ENCODE measurements at regions not wholly inside any gene's neighbourhood (a gene's known extent, or its start where the extent isn't known, plus 50 kb on each side); places are given as distances from the start of the nearest gene placed in this dataset.

- Mint-ChIP-seq H3K36me3 (no peaks in the 10 kb centered on the region), H3K27me3 (no peaks in the 10 kb centered on the region), H3K4me1 (no peaks in the 10 kb centered on the region), H3K27ac (no peak overlapping the region), H3K4me3 (no peak overlapping the region), H3K9me3 (peaks cover 4% of the 10 kb centered on the region)
- DNase-seq = no peak
These were observed 960.7 kb upstream of the PCDH9 start for GRCh38 chr13:68190818-68191217.

GRCh38 chr13:68185444-68186141 lies 955.5 kb upstream of the PCDH9 start:
- Mint-ChIP-seq H3K27ac (no peak overlapping the region), H3K9me3 (peaks cover 2% of the 10 kb centered on the region), H3K4me3 (no peak overlapping the region)

GRCh38 chr13:68176475-68176874 lies 946.3 kb upstream of the PCDH9 start:
- DNase-seq = no peak
- H3K27me3 Mint-ChIP-seq = no peaks in the 10 kb centered on the region
- no peaks in the 10 kb centered on the region for H3K4me1 Mint-ChIP-seq
- H3K27ac Mint-ChIP-seq = no peak overlapping the region
- H3K9me3 Mint-ChIP-seq = peaks cover 4% of the 10 kb centered on the region
- H3K4me3 Mint-ChIP-seq = no peak overlapping the region
- H3K36me3 Mint-ChIP-seq = no peaks in the 10 kb centered on the region

More at GRCh38 chr13:68185444-68186141, 955.5 kb upstream of the PCDH9 start:
- no peaks in the 10 kb centered on the region for H3K4me1 Mint-ChIP-seq
- no peak for DNase-seq
- H3K36me3 Mint-ChIP-seq = no peaks in the 10 kb centered on the region
- no peaks in the 10 kb centered on the region for H3K27me3 Mint-ChIP-seq

GRCh38 chr13:68174893-68175292 lies 944.8 kb upstream of the PCDH9 start:
- Mint-ChIP-seq H3K36me3 (no peaks in the 10 kb centered on the region), H3K27me3 (no peaks in the 10 kb centered on the region), H3K9me3 (peaks cover 3% of the 10 kb centered on the region), H3K4me1 (no peaks in the 10 kb centered on the region), H3K27ac (no peak overlapping the region), H3K4me3 (no peak overlapping the region)
- no peak for DNase-seq

- no peak overlapping the region for H3K27ac Mint-ChIP-seq
- H3K36me3 Mint-ChIP-seq = no peaks in the 10 kb centered on the region
- no peaks in the 10 kb centered on the region for H3K4me1 Mint-ChIP-seq
- H3K27me3 Mint-ChIP-seq = no peaks in the 10 kb centered on the region
- DNase-seq = no peak
- H3K4me3 Mint-ChIP-seq = no peak overlapping the region
- H3K9me3 Mint-ChIP-seq = no peaks in the 10 kb centered on the region
These were observed 943.0 kb upstream of the PCDH9 start for GRCh38 chr13:68173111-68173510.

- Mint-ChIP-seq H3K27me3 (no peaks in the 10 kb centered on the region), H3K36me3 (no peaks in the 10 kb centered on the region), H3K27ac (no peak overlapping the region)
These were observed 940.8 kb upstream of the PCDH9 start for GRCh38 chr13:68170961-68171360.

GRCh38 chr13:68168448-68168847 lies 938.3 kb upstream of the PCDH9 start:
- H3K27me3 Mint-ChIP-seq = no peaks in the 10 kb centered on the region
- H3K4me3 Mint-ChIP-seq = no peak overlapping the region
- H3K4me1 Mint-ChIP-seq = no peaks in the 10 kb centered on the region
- H3K27ac Mint-ChIP-seq = no peak overlapping the region
- H3K9me3 Mint-ChIP-seq = peaks cover 4% of the 10 kb centered on the region
- no peaks in the 10 kb centered on the region for H3K36me3 Mint-ChIP-seq
- DNase-seq = no peak

More at GRCh38 chr13:68170961-68171360, 940.8 kb upstream of the PCDH9 start:
- Mint-ChIP-seq H3K4me3 (no peak overlapping the region), H3K9me3 (peaks cover under 1% of the 10 kb centered on the region), H3K4me1 (no peaks in the 10 kb centered on the region)
- DNase-seq = no peak

- no peaks in the 10 kb centered on the region for H3K27me3 Mint-ChIP-seq
These were observed 930.3 kb upstream of the PCDH9 start for GRCh38 chr13:68160466-68160865.

GRCh38 chr13:68152414-68152813 lies 922.3 kb upstream of the PCDH9 start:
- no peak overlapping the region for H3K27ac Mint-ChIP-seq
- H3K4me1 Mint-ChIP-seq = no peaks in the 10 kb centered on the region
- H3K27me3 Mint-ChIP-seq = no peaks in the 10 kb centered on the region
- H3K4me3 Mint-ChIP-seq = no peak overlapping the region
- H3K36me3 Mint-ChIP-seq = no peaks in the 10 kb centered on the region
- peaks cover 5% of the 10 kb centered on the region for H3K9me3 Mint-ChIP-seq
- no peak for DNase-seq

More at GRCh38 chr13:68160466-68160865, 930.3 kb upstream of the PCDH9 start:
- H3K4me1 Mint-ChIP-seq = no peaks in the 10 kb centered on the region
- H3K9me3 Mint-ChIP-seq = peaks cover 2% of the 10 kb centered on the region
- H3K4me3 Mint-ChIP-seq = no peak overlapping the region
- no peak for DNase-seq
- no peak overlapping the region for H3K27ac Mint-ChIP-seq
- no peaks in the 10 kb centered on the region for H3K36me3 Mint-ChIP-seq

GRCh38 chr13:68145852-68146251 lies 915.7 kb upstream of the PCDH9 start:
- Mint-ChIP-seq H3K27me3 (no peaks in the 10 kb centered on the region), H3K4me3 (no peak overlapping the region), H3K9me3 (peaks cover 2% of the 10 kb centered on the region), H3K27ac (no peak overlapping the region), H3K4me1 (no peaks in the 10 kb centered on the region), H3K36me3 (no peaks in the 10 kb centered on the region)
- DNase-seq = no peak

GRCh38 chr13:68128297-68128915 lies 898.3 kb upstream of the PCDH9 start:
- H3K9me3 Mint-ChIP-seq = peaks cover 1% of the 10 kb centered on the region
- H3K27ac Mint-ChIP-seq = no peak overlapping the region
- DNase-seq = no peak
- H3K36me3 Mint-ChIP-seq = no peaks in the 10 kb centered on the region
- no peaks in the 10 kb centered on the region for H3K27me3 Mint-ChIP-seq
- H3K4me3 Mint-ChIP-seq = no peak overlapping the region
- no peaks in the 10 kb centered on the region for H3K4me1 Mint-ChIP-seq

GRCh38 chr13:68125087-68125480 lies 894.9 kb upstream of the PCDH9 start:
- Mint-ChIP-seq H3K27me3 (no peaks in the 10 kb centered on the region), H3K36me3 (no peaks in the 10 kb centered on the region), H3K27ac (no peak overlapping the region), H3K4me1 (no peaks in the 10 kb centered on the region), H3K4me3 (no peak overlapping the region), H3K9me3 (no peaks in the 10 kb centered on the region)
- DNase-seq = no peak

GRCh38 chr13:68124437-68125086 lies 894.4 kb upstream of the PCDH9 start:
- no peak overlapping the region for H3K4me3 Mint-ChIP-seq
- no peaks in the 10 kb centered on the region for H3K9me3 Mint-ChIP-seq
- H3K27ac Mint-ChIP-seq = no peak overlapping the region
- H3K4me1 Mint-ChIP-seq = no peaks in the 10 kb centered on the region
- H3K36me3 Mint-ChIP-seq = no peaks in the 10 kb centered on the region
- no peak for DNase-seq
- no peaks in the 10 kb centered on the region for H3K27me3 Mint-ChIP-seq

- no peak for DNase-seq
- H3K27me3 Mint-ChIP-seq = no peaks in the 10 kb centered on the region
These were observed 880.1 kb upstream of the PCDH9 start for GRCh38 chr13:68110178-68110768.

GRCh38 chr13:68107667-68108066 lies 877.5 kb upstream of the PCDH9 start:
- H3K4me3 Mint-ChIP-seq = no peak overlapping the region
- H3K27me3 Mint-ChIP-seq = no peaks in the 10 kb centered on the region
- H3K4me1 Mint-ChIP-seq = no peaks in the 10 kb centered on the region
- no peak for DNase-seq
- peaks cover 14% of the 10 kb centered on the region for H3K9me3 Mint-ChIP-seq
- no peaks in the 10 kb centered on the region for H3K36me3 Mint-ChIP-seq
- H3K27ac Mint-ChIP-seq = no peak overlapping the region

More at GRCh38 chr13:68110178-68110768, 880.1 kb upstream of the PCDH9 start:
- Mint-ChIP-seq H3K36me3 (no peaks in the 10 kb centered on the region), H3K4me3 (no peak overlapping the region), H3K27ac (no peak overlapping the region), H3K9me3 (peaks cover 14% of the 10 kb centered on the region), H3K4me1 (no peaks in the 10 kb centered on the region)

All from activated naive CD8-positive, alpha-beta T cell treated with anti-CD3 and anti-CD28 coated beads for 36 hours (primary cell).